GM21619 (cell line): ENCODE measurements at regions not wholly inside any gene's neighbourhood (a gene's known extent, or its start where the extent isn't known, plus 50 kb on each side); places are given as distances from the start of the nearest gene placed in this dataset.

Experiments used
- ATAC-seq: cut with Tn5 transposase; IDR thresholded peaks from one replicate; pipeline ENCODE4 v1.9.1; 2021; ENCODE audit not compliant: unreplicated experiment

DNA sequence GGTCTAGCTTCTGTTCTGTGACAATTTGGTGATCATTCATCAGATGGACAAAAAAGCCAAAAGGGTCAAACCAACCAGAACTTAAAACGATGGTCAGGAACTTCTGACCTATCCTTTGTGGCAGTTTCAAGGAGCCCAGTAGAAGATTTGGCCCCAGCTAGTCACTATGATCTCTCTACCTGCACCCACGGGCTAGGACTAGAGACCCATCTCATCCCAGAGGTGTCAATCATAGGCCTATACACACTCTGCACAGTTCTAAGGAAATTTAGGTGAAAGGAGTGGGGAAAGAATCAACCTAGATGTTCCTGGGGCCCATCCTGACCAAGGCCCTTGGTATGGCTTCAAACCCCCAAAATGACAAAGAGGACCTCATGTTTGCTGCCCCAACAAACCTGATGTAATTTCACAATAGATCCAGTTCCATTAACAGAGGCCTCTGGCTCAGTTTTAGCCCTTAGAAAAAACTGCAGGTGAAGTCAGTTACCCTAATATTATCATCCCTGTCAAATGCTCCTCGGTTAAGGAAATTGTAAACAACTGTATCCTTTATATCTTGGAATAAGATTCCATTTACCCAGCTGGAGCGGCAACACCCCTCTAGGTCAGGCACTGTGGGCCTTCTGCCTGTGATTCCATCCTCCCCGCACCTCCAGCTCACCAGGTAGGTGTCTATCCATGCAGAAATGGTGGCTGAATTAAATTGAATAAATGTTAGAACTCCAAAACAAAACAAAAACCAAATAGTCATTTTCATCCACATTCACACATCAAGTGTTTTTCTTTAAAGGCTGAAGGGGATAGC lies 138.7 kb downstream of the ENC1 start:
- ATAC-seq = no peak

DNA sequence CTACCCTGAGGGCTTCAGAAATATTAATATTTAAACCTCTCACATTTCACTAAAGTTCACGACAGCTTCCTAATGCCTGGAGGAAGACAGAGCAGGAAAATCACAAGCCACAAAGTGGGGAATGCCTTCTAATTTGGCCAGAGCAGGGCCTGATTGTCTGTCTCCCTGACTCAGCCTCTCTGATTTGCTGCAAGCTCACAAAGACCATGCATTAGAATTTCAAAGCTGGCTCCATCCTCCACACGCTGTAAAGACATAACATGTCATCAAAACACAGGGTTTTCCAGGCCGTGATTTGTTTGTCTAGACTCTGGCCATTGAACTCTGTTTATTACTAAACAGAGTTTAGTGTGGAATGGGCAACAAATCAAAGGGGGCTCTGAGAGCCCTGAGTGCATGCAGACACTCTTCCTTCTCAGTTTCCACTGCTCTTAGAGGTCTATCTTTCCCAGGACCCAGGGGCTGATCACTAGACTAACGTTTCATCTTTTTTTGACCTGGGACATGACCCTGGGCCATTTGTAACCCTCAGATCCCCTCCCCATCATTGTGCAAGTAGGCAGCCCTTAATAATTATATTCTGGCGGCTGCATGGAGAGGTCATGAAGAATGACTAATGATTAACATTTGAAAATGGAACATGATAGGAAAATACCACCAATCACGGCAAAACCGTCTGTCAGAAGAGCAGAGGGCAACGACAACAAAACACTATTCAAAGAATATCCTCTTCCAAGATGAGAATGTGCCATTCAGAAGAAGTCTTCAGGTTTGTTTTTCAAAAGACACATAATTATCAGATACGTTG lies 140.2 kb downstream of the ENC1 start:
- ATAC-seq = no peak

DNA sequence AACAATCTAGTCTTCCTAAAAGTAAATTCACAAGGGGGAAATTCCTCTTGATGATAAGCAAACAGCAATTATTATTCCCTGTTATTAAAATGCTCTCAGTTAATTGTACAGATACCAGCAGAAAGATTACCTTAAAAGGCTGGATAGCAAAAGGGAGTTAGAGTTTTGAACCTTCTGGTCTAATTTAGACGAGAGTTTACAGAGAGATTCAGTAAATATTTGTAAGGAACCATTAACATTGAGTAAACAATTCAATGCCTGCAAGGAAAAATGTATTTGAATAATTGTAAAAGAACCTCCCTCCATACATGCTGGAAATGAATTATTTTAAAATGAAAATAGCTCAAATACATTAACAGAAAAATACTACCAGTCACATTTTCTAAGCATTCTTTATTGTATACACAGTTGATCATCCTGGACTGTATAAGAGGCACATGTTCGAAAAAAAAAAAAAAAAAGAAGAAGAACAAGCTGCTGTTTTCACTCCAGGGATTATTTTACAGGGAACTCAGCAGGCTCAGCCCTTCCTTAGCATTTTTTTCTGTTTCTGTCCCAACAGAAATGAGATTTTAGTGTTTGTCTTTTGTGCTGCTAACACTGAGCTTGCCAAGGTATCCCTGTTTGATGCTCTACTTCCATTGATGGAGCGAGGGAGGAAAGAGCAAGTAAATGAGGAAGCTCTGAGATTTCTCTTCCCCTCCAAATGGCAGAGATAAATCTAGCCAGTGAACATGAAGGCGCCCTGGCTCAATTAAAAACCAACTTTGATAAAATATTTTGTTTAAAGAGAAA lies 141.1 kb downstream of the ENC1 start:
- ATAC-seq = no peak

DNA sequence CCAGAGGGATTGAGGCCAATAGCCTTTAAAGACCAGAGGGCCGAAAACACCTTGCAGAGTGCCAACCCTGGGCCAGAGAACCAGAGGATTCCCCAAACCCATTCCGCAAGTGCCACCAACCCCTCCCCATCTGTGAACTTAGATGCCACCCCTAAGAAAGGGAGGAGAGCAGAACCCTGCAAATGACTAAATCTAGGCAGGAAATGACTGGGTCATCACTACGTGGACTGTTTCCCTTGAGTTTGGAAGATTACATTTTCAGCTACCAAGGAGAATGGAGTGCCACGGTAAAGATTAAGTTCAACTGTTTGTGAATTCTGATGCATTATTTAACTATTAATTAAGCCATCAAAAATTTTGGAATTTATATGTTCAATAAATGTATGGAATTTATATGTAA lies 142.8 kb downstream of the ENC1 start:
- no peak for ATAC-seq

DNA sequence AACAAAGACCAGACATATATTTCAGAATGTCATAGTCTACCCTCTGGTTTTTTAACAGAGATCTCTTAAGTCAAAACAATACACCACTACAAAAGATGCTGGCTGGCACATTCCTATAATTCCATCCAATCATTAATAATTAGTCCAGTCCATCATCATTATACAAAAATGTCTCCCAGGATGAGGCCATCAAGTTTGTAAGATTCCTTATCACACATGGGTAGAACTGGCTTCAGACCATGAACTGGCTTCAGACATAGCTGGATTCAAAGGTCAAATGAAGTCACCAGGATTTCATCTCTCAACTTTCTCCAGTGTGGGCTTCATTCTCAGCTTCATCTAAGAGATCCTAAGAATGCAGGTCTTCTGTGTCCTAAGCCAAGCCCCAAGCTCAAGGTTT lies 147.1 kb downstream of the ENC1 start:
- no peak for ATAC-seq

DNA sequence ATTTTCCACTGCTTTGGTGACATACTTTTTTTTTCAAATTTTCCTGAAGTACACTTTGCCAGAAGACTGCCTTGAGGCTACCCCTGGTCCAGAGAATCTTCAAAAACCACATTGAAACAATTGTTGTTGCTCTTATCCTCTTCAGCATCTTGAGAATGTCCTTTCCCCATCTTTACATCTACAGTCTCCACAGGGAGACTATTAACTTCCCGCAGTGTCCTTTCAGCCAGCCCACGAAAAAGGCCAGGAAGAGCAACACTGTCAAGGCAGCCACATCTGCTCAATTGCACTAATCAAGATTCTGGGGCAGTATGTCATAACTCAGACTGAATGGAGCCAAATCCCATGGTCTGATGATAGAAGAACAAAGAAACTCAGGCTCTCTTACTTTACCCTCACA lies 148.3 kb downstream of the ENC1 start:
- ATAC-seq = no peak

DNA sequence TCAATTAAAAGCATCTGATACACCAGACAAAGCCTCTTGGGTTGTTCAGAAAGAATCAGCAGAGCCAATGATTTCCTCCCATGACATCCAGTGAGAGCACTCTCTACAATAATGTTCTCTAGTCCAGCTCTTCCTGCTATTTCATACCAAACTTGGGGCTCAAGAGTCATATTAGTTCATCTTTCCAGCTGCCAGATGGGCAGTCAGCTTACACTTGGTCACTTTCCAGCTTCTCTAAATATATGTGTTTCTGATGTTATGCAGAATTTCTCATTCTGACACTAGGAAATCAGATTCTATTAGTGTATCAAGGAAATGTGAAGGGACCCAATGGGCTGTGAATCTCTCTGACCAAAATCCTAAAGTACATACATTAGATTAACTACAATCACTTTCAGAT lies 148.9 kb downstream of the ENC1 start:
- no peak for ATAC-seq

DNA sequence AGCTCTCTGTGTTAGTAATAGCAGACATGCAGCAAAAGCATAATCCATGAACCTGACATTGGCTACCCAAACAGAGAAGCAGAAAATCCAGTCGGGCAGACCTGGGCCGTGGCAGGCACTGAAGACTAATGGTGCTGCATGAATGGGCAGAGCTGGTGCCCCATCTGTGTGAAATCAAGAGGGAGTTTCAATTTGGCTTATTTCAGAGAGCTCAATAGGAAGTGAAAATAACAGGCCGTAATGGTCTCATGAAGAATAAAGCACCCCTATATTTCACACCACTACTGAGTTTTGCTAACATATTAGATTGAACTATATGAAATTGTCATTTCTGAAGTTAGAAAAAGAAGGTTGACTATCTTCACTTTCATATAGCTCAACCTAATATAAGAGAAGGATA lies 149.7 kb downstream of the ENC1 start:
- peak; percentile 95 for ATAC-seq

DNA sequence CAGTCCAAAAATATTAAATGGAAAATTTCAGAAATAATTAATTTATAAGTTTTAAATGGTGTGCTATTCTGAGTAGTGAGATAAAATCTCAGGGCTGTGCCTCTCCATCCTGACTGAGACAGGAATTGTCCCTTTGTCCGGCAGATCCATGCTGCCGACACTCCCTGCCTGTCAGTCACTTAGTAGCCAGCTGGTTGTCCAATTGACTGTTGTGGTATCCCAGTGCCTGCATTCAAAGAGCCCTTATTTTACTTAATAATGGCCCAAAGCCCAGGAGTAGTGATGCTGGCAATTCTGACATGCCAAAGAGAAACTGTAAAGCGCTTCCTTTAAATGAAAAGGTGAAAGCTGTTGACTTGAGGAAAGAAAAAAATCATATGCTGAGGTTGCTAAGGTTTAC lies 157.5 kb downstream of the ENC1 start:
- ATAC-seq = no peak

DNA sequence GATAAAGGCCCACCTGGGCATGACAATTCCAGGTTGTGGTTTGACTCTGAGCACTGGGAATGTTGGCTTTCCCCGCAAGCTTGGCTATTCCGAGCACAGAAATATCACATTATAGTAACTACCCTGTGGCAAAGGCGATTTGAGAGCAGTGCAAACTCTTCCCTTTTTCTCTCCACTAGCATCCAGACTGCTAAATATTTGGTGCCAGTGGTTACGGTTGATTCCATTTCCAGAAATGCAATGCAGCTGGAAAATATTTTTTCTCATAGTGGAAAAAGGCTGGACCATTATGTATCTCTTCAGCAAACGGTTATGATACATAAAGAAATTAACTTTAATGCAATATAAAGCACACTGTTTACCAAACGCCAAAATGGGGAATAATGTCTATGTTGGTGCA lies 158.0 kb downstream of the ENC1 start:
- ATAC-seq = no peak

DNA sequence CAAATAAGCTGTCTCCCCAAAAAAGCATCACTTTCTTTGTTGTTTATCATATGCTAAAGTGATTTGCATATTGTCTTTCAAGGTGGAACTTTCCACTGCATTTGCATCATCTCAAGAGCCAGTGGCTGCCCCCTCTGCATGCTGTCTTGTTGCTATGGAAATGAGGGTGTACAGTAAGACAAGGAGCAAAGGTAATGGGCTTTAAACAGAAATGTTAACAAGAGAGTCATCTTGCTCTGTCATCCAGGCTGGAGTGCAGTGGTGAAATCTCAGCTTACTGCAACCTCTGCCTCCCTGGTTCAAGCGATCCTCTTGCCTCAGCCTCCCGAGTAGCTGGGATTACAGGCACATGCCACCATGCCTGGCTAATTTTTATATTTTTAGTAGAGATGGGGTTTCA lies 159.2 kb downstream of the ENC1 start:
- peak; percentile 85 for ATAC-seq

DNA sequence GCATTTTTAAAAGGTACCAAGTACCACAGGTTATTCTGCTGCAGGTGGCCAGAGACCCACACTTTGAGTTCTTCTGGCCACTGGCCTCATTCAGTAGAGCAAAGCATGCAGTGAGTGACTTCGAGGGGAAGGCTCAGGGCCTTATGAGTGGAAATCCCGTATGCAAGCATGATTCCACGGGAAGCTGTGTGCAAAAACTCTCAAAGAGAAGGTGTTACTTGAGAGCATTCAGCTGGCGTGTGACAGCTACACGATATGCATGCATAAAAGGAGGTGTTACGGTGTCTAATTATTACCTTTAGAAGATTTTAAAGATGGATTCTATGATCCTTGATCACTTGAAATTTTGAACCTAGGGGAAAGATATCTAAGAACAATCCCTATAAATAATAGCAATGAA lies 160.3 kb downstream of the ENC1 start:
- ATAC-seq = no peak

DNA sequence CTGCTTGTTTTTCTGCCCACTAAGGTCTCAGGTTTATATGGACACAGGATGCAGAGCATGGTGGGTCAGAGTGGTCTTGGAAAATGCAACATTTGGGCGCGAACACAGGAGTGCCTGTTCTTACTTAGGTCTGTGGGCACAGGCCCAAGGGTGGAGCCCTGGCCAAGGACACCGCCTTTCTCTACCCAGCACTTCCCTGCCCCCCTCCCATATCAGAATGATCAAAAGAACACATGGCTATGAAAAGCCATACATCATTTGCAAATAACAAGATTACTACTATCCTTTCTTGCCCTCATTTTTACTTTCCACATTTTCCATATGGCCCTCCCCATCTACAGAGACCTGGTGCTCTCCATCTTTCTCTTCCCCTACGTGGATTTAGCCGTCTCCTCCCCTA lies 162.2 kb downstream of the ENC1 start:
- no peak for ATAC-seq

DNA sequence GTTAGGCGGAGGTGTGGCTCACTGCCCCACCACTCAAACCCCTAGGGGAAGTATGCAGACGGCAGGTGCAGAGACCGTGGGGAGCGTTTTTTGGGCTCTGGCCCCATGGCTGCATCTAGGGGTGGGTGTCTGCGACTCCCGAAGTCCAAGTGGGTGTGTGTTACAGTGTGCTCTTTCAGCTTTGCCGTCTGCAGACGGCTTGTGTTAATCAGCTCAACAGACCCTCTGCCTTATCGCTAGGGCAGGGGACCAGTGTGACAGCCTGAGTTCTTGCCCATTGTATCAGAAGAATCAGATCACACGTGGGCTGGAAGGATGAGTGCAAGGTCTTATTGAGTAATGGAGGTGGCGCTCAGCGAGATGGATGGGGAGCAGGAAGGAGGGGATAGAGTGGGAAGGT lies 162.8 kb downstream of the ENC1 start:
- ATAC-seq = no peak

DNA sequence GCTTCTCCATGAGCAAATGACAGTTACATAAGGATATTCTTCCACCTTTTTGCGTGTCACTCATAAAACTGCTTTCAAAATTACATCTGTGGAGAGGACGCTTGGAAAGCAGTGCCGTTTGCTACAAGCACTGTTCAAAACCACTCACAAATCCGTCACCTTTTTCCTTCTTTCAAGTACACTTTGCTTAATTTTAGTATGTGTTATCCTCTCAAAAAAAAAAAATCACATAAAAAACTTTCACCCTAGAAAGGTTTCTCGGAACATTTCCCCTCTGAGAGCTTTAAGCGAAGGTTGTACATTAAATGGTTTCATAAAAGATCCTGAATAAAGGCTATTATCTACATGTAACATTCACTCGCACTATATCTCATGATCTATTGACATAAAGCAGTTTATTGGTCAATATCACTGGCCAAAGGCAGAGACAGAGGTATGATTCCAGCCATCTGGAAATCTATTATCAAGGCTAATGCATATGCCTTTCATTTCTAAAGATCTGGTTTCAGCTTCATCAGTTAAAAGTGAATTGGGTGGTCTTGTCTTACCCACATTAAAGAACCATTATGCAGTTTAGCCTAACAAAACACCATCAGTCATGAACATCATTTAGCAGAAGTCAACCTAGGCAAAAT lies 163.6 kb downstream of the ENC1 start:
- no peak for ATAC-seq

DNA sequence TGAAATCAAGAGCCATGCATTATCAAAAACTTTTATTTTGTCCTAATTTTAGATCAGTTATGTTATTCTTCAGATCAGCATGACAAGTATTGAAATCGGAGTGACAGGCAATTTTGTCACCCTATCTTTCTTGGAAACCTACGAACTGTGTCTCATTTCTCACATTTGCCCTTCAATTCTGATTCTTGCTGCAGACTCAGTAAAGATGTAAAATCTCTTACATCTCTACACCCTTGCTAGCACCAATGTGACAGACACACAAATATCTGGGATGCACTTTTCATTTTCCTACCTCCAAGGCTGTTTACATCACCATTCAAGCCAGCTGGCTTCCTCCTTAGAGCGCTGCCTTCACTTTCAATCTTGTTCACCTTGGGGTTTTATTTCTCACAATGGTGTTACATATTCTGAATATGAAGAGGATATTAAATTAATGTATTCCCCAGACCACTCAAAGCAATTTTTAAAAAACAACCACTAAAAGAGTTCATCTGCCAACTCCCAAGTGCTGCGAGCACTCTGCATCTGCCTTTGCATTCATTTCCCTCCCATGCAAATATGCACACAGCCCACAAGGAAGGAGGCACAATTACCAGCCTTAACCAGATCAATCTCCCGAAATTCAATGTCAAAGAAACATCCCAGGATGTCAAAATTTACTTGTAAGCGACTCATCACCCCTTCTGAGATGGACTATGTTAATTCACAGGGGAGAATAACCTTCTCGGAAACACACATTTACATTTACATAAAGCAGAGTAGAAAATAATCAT lies 164.3 kb downstream of the ENC1 start:
- ATAC-seq = no peak

DNA sequence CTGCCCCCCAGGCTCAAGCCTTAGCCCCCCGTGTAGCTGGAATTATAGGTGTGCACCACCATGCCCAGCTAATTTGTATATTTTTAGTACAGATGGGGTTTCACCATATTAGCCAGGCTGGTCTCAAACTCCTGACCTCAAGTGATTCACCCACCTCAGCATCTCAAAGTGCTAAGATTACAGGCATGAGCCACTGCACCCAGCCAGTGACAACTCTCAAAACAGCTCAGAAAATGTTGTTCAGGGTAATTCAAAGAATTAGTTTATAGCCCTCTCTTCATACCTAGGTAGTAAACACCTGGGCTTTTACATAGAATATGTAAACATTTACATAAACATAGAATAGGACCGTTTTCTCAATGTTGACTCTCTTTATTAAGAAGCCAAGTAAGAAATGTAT lies 168.7 kb downstream of the ENC1 start:
- no peak for ATAC-seq

DNA sequence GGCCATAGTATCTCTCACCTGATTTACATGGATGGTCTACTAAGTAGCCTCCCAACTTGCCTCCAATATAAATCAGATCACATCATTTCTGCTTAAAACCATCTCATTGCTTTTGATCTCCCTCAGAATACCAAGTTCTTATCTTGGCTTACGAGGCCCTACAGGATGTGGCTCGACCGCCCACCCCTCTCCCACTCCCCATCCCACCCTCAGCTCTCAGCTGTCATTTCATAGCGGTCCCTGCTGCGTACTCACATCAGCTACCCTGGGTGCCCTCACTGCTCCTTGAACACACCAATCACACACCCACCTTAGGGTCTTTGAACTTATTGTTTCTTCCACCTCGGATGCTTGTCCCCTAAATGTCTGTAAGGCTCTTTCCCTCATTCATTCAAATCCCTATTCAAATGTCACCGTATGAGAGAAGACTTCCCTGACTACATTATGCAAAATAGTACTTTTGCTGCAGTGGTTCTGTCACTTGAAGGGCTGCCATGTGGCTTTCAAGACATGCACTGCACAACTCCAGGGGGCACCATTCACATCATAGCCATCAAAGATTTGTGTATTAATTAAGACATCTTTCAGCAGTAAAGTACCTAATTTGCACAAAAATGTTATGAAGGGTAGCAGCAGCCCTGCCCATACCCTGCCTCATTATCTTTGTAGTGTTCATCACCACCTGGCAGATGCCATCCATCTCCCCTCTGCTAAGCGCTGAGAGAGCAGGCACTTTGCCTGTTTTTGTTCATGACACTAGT lies 171.1 kb downstream of the ENC1 start:
- ATAC-seq = no peak

DNA sequence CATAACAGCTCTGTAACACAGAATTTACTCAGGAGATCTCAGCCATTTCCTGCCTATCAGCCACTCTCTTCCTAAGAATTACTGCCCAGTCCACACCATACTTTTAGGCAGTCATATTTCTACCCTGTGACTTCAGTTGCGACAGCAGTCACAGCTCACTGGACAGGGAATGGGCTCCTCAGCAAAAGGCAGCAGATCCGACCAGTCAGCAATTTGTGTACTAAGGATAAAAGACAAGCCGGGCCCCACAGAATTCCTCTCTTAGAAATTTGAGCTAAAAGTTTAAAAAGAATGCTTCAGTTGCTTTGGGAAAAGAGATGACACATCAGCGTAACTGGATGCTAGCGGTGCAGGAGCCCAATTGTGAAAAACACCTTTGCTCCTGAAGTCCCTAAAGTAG lies 172.1 kb downstream of the ENC1 start:
- ATAC-seq = no peak

DNA sequence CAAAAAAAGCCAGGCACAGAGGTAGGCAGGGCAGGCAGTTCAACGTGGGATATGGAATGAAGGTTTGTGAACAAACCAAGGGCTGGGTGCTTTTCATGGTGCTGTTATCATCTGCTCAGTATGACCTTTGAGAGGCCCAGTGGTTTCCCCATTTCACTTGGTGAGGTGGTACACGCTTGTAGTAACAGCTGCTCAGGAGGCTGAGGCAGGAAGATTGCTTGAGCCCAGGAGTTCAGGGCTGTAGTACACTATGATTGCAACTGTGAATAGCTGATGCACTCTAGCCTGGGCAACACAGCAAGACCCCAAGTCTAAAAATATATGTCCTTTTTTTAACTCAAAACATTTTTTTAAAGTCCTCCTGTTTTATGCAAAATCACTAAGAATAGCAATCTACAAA lies 174.8 kb downstream of the ENC1 start:
- ATAC-seq = no peak
